CD4-positive, alpha-beta T cell treated with Interferon gamma for 1 hour (primary cell): ENCODE measurements at regions not wholly inside any gene's neighbourhood (a gene's known extent, or its start where the extent isn't known, plus 50 kb on each side); places are given as distances from the start of the nearest gene placed in this dataset.
"Not testable (repeated sequence)": the region's sequence is repeated elsewhere in the genome, so short reads cannot be mapped to it uniquely, and the experiment has no call there.

Source experiments
- DNase-seq: peaks from one replicate; pipeline ENCODE4 v3.0.0-alpha.2; 2020

GRCh38 chr4:74505355-74505978 lies 60.5 kb downstream of the AREG start:
- not testable (repeated sequence) for DNase-seq

DNA sequence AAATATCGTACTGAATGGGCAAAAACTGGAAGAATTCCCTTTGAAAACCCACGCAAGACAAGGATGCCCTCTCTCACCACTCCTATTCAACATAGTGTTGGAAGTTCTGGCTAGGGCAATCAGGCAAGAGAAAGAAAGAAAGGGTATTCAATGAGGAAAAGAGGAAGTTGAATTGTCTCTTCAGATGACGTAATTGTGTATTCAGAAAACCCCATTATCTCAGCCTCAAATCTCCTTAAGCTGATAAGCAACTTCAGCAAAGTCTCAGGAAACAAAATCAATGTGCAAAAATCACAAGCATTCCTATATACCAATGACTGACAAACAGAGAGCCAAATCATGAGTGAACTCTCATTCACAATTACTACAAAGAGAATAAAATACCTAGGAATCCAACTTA lies 64.4 kb downstream of the AREG start:
- DNase-seq = not testable (repeated sequence)

GRCh38 chr4:74516303-74516702 lies 71.4 kb downstream of the AREG start:
- no peak for DNase-seq

GRCh38 chr4:74517996-74518395 lies 73.1 kb downstream of the AREG start:
- no peak for DNase-seq

DNA sequence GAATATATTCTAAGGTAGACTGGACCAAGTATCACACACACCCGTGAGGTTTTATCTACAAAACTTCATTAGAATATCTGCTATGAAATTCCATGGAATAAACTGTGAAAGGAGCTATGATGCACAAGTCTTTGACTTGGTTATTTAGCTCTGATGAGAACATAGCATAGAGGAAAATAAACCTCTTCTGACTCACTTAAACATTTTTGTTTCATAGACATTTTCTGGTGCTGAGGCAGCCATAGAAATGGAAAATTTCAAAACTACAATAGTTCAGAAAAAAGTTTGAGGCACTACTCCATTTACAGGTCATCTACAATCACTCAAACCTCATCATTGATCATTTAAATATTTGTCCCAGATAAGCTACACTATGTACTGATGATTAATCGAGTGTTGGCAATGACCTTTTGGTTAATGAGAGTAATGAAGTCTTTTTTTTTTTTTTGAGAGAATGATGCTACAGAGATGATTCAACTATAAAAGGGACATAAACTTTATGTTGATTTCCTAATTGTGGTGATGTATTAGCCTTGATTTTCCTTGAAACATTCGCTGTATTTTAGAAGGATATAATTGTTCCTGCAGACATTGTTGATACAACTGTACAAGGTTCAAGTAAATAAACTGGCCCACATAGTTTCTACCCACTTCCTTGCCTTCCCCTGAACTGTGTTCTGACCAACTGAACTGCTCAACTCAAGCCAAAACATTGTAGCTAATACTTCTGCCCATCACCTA lies 77.5 kb downstream of the AREG start:
- no peak for DNase-seq

DNA sequence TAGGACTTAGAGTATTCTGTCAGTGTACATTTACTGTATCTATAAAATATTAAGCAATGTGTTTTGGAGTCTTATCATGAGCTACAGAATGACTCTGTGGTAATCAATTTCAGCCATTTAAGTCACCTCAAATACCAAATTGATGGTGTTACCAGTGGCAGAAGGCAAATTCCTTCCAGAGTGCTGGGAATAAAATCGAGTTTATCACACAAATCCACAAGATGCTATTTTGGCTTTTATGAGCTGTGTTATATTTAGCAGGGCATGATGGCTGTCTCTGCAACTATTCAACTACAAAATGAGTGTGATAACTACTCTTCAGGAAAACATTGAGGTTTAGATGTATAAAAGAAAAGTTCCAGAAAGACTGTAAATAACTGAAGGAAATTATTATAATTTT lies 78.2 kb downstream of the AREG start:
- no peak for DNase-seq

DNA sequence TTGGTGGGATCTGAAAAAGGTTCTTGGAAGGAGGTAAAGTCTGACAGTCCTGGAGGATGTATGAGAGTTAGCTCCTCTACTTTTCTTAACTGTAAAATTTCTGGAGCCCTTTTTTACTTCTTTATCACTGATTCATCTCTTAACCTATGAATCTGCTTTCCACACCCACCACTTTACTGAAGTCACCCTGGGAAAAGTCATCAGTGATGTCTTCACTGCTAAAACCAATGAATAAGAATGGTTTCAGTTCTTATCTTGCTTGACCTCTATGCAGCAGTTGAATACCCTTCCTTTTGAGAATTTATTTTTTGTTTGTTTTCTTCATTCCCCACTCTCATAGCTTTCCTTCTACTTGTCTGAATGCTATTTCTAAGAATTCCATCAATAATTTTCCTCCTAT lies 80.0 kb downstream of the AREG start:
- no peak for DNase-seq

- DNase-seq = no peak
These were observed 82.1 kb downstream of the AREG start for GRCh38 chr4:74527049-74527448.

GRCh38 chr4:74528178-74528577 lies 83.2 kb downstream of the AREG start:
- DNase-seq = no peak

DNA sequence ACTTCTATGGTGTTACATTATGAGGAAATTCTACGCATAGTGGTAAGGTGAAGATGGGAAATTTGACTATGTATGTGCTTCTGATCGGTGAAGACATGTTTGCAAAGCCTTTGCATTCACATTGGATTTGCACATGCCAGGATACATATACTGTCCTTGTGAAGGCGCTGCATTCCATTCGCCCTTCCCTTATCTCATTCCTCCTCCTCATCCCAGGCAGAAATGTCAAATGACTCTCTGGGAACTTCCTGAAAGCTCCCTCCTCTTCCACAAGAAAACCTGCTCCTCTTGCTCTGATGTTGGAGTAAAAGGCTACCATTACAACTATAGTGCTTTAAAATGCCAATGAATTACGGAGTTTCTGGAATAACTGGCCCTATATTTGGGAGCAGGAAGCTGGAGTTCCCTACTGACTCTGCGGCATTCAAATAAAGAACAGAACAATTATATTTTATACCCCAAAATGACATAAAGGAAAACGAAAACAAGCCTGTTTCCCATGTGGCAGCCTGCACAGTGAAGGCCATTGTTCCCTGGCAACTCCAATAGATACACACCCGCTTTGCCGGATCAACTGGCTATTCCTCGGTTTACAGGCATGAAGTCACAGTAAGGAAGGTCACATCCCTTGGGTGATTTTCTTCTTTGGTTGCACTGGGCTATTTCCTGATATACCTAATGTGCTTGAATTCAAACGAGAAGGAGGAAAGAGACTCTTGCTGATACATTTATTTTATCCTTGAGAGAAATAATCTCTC lies 84.5 kb downstream of the AREG start:
- DNase-seq = no peak

- DNase-seq = no peak
These were observed 87.2 kb downstream of the AREG start for GRCh38 chr4:74531963-74532794.

DNA sequence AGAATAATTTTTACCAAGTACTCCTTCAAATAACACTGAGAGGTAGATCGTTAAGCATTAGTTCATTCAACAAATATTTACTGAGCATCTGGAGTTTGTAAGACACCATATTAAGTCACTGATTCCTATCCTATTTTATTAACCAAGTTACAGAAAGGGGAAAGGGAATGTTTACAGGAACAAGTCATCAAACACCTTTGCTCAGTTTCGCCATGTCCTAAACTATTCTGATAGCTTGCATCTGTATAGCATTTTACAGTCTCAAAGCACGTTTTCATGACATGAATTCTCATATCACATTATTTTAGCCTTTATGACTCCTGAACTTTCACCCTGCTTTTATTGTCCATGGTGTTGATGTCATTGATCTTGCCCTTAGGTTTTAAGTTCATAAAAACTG lies 89.2 kb downstream of the AREG start:
- no peak for DNase-seq

GRCh38 chr4:74534936-74535335 lies 90.0 kb downstream of the AREG start:
- no peak for DNase-seq

DNA sequence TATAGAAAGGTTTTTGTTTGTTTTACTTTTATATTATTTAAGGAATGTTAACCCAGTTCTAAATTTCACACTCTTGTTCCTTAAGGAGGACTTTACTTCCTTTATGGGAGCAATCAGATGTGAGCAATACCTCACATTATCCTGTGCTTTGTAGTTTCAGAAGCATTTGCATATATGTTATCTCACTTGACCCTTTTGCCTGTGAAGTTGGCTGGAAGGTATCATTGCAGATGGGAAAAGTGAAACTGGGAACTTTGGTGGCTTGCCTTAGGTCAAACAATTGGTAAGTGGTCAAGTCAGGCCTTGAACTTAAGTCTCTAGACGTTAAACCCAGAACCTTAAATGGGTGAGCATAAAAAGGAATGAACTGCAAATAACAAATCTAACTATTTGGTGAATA lies 90.6 kb downstream of the AREG start:
- DNase-seq = no peak

DNA sequence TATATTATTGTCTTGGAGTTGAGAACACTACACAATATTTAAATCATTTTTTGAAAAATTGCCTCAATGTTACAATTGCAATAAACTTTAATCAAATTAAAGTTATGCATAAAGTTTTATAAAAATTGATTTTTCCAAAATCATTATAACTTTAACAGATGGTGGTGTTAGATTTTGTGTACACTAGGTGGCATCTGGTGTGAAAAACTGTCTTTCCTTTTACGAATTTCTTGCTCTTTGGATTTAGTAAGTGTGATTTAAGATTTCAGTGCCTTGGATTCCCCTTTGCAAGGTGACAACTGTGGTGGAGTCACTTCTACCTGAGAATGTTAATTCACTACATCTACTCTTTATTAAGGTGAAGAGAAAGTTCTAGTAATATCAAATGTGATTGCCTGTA lies 91.6 kb downstream of the AREG start:
- DNase-seq = no peak

DNA sequence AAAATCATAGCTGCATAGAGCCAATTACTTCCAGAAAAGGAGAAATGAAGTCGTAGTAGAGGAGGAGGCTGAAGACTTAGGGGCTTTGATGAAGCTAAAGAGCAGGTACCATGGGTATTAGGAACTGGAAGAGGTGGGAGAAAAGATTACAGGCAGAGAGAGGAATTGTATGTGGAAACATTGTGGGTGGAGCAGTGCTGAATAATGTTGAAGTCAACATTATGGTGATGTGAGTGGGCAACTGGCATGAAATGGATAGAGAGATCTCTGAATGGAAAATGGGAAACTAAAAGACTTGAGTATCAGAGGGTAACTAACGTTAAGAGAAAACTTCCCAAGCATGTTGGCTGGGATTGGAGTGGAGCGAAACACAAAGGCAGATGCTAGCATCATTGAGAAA lies 92.5 kb downstream of the AREG start:
- no peak for DNase-seq

DNA sequence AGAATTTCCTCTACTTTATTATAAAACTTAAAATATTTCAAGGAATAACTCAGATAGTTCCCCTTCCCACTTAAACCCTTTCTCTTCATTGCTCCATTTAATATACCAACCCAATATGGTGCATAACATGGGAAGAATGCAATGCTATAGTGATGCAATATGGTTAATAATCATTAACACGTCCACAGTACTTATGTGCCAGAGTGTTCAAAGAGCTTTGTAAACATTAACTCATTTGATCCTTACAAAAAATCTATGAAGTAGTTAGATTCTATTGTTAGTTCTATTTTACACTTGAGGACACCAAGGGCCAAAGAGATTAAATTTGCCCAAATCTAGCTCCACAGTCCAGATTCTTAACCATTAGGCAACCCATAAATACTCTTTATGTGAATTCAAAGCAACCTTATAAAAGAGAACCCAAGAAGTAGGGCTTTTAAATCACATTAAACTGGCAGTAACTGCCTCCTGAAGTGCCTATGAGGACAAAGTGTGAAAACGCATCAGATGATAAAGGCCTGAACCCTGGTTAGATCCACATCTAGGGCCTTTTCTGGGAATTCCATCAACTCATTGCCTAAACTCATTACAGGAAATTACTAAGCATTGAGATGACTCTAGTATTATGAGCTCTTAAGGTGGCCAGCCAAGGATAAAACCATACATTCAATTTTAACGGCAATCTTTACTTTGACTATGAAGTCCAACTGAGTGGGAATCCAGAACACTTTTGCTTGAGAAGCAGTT lies 94.3 kb downstream of the AREG start:
- DNase-seq = no peak

GRCh38 chr4:74540193-74540592 lies 95.3 kb downstream of the AREG start:
- no peak for DNase-seq

DNA sequence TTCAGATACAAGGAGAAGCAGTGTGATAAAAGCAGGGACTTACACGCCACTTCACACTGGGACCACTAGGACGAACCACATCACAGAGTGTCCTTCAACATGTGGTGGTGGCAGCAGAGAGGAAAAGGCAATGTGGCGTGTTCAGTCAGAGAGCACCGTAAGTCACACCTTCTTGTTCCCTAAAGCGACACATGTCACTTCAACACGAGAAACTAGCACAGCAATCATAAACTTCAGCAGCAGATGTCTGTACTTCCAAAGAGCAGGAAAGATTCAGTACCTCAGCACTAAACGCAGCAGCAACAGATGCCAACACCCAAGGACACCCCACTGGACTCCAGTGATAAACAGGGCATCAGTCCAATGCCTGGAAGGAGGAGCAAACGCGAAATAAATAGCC lies 96.7 kb downstream of the AREG start:
- no peak for DNase-seq

GRCh38 chr4:74543231-74543781 lies 98.4 kb downstream of the AREG start:
- DNase-seq = no peak

DNA sequence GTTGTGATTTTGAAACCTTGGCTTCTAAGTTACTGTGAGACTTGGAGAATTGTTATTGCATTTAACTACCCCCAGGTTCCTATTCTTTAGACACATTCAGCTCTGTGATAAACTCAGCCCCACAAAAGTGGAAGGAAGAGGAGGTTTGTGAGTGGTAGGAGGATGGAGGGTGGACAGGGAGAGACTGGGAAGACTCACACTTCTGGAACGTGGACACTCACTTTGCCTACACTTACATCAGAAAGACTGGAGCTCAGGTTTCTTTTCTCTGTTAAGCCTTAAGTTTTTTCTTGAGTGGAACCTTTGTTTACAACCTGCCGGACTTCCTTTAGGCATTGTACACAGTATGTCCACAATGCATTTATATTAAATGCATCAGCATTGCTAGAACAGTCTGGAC lies 99.0 kb downstream of the AREG start:
- no peak for DNase-seq
